Right renal cortex interstitium (tissue), 3 donors: ENCODE measurements at regions not wholly inside any gene's neighbourhood (a gene's known extent, or its start where the extent isn't known, plus 50 kb on each side); places are given as distances from the start of the nearest gene placed in this dataset.

ENCODE experiments used
- DNase-seq, 3 donors: peaks; one replicate each; pipeline ENCODE4 v3.0.0-alpha.2; 2013; ENCODE audit warnings: low read depth in 3 of 3, low spot score in 2 of 3

DNA sequence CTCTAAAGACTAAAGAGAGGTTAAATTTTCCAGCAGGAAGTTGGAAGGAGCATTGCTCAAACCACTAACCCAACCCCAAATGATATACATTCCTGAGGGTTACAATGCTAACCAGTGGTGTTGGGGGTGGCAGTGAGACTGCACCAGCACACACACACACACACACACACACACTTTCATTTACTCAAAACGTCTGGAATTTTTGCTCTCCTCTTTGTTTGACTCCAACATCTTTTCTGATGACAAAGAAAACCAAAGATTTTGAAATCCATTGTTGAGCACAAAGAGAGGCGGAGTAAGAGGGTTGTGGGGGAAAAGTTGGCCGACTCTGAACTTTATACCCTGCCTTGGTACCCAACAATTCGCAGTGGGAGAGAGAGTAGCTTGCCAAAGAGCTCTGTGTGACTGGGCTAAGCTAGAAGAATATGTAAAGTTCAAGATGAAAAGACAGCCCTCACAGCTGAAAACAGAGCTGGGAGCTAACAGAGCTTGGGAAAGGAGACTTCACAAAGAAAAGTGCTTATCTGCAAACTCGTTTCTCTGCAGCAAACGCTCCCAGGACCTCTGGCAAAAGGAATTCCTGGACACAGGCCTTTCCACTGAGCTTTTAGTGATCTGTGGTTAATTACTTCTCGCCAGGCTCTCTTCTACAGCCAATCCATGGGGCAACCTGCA, 426.0 kb upstream of the CDH11 start:
- DNase-seq: no peak

DNA sequence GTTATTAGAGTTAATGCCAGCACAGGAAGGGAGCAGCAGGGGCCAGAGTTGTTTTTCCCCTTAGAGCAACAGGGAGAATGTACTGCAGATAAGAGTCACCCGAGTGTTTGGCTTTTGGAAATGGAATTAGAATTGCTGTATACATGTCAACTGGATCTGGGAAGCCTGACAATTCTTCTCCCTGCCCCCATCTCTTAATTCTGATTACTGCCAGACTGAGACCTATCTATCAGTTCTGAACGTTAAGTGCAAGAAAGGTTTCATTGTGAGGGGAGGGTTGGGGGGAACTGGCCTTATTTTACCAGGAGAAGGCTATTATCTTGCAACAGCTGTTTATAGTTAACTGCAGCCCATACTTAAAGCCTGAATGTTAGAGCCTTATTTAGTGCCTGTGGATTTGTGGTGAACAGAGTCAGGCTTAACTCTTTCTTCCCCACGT, 424.5 kb upstream of the CDH11 start:
- DNase-seq: peak in 1 of 3 donors; percentile 41

DNA sequence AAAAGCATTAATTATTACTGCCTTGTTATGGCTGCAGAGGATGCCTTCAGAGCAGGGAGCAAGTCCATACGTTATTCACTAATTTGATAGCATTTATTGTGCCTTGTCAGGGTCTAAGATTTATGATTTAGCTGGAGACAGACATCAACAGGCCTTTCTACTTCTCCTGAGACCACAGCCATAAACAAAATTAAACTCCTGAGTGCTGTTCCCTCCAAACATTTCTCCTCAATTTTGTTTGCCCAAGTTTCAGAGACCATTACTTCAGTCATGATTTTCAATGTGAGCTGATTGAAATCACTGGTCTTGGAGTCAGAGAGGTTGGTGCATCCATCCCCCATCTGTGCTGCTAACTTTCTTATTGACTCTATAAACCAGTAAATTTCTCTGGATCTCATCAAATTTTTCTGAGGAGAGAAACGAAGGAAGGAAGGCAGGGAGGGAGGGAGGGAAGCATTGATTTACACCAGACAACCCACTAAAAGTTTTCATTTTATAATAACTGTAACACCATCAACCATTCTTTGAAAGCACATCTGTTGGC, 423.6 kb upstream of the CDH11 start:
- DNase-seq: no peak

DNA sequence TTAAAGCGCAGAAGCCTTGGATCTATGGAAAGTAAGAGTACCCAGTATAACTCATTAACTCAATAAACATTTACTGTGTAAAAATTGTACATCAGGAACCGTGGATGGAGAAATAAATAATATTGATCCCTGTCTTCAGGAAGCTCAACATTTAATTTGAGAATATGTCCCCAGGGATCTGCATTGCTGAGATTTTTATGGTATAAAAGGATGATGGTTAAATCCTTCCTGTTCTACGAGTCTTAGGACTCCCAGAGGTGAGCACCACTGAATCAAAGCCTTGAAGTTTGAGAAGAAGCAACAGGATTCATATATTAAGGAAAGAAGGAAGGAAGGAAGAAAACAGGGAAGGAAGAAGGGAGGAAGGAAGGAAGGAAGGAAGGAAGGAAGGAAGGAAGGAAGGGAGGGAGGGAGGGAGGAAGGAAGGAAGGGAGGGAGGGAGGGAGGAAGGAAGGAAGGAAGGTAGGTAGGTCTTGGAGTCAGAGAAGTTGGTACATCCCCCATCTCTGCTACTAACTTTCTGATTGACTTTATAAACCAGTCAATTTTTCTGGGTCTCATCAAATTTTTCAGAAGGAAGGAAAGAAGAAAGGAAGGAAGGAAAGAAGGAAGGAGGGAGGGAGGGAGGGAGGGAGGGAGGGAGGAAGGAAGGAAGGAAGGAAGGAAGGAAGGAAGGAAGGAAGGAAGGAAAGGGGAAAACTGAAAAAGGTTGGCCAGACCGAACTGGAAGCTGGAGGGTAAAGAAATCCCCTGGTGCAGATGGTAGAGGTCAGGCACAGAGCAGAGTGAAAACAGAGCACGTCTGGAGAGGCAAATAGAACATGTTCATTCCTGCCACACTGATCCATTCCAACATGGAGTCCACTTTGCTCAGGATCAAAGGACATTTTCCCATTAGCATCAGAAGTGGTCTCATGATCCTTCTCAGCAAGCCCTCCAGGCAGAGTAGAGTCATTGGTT, 422.2 kb upstream of the CDH11 start:
- no peak for DNase-seq

DNA sequence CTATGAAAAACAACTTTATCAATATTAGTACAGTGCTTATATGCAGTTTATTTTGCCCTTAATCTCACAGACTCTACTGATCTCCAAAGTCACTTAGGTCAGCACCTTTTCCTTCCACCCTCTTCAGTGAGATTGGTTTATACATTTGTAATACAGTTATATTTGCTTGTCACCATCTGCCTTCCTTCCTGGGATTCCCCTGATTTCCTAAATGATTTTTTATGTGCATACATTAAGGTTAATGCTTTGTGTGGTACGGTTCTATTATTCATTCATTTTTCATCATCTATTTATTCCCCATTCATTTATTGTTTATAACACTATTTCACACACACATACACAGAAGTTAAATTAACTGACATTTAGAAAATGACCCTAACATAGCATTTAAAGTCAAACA, 419.8 kb upstream of the CDH11 start:
- DNase-seq: no peak

DNA sequence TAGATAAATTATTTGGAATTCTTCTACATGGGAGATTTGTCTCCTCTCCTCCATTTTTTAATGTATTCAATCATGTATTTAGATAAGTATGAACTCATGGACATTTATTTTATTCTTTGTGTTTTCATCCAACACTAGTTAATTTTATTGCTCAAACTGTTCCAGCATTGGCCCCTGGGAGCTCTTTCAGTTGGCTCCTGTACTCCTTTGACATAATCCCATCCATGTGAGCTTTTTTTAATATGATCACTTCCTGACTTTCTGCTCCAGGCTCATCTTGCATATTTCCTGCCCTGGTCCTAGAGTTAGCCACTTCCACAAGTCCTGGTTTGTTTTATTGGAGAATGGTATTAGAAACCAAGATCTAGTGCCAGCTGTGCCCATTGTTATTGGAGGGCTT, 419.0 kb upstream of the CDH11 start:
- DNase-seq: no peak

DNA sequence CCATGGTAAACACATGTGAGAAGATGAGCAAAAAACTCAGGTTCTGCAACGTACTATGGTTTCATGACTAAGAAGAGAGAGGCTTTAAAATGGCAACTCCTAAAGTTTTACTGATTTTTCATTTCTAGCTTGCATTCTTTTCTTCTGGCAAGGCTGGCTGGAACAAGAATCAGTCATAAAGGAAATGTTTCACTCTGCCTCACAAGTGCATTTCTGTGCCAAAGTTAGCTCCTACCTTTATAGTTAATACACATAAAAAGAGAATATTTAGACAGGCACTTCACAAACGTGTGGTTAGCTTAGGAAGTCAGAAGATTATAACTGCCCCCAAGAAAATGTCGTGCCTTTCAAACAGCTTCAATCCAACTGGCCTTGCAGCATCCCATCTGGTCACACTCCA, 417.1 kb upstream of the CDH11 start:
- DNase-seq: no peak

DNA sequence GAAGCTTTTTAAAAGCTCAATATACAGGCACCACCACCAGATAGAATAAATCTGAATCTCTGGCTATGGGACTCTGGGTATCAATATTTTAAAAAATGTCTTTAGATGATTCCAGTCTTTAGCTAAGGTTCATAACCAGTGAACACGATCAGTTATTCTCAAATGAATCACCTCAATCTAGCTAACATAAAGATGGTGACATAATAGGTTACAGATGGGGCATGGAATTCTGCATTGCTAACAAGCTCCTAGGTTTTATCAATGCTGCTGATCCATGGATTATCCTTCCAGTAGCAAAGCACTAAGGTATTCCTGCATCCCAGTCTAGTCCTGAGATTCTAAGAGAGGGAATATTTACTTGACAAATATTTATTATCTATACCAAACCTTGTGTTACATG, 415.5 kb upstream of the CDH11 start:
- DNase-seq: no peak

DNA sequence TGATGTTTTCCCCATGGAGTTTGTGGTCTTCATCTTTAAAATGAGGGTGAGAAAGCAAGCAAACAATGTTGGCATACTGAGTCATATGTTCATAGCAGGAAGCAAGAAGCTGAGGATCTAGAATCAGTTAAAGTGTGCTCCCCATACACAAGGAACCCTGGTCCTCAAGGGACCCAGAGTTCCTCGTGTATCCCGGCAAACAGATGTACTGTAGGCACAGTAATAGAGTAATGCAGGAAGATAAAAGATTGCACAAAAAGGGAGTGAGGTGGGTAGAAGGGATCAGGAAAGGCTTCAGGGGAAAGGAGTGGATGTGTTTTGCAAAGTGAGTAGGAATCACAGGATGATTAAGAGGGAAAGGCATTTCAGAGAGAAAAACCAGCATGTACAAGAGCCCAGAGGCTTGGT, 412.3 kb upstream of the CDH11 start:
- no peak for DNase-seq

DNA sequence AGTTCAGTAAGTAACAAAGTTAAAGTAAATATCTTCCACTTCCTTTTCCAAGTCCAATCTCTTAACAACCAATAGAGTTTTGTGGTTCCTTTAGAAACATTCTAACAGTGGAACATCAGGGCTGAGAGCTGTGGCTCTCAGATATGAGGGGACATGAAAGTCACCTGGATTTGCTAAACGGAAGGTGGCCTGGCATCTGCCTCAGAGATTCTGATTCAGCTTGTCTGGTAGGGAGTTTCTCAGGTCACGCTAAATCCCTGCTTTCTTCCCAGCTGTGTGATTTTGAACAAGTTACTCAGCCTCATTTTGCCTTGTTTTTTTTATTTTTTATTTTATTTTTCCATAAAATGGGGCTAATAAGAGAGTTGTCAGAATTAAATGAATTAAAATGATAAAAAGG, 411.0 kb upstream of the CDH11 start:
- no peak for DNase-seq

DNA sequence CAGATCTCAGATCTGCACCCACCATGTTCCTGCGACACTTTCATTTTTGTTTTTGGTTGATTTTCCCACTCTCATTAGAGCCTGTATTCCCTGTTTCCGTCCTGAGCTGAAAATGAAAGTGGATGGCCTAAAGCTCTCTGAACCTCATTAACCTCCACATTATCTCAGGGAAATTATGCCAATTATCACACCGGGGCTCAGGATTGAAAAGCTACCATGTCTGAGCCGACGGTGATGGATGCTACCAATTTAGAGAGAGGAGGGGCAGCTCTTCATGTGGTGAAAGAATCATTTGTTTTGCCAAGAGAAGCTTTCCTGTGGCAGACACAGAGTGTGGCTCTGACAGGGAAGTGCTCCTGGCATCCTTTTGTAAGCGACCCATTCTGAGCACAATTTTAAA, 410.4 kb upstream of the CDH11 start:
- no peak for DNase-seq

DNA sequence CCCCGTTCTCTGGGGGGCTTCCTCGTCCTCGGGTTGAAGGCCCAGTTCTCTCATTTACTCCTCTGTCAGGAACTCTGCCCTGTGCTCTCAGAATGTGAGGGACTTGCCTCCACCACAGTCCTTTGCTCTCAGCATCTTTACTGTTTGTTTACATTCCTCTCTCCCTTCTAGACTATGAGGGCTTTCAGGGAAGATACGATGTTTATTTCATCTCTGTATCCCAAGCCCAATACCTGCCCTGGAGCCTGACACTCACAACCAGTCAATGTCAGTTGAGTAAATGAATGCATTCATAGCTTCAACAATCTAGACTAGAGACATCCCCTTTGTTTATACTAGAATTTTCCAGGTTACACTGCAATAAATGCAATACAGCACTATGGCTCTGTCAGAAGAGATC, 409.6 kb upstream of the CDH11 start:
- DNase-seq: no peak

DNA sequence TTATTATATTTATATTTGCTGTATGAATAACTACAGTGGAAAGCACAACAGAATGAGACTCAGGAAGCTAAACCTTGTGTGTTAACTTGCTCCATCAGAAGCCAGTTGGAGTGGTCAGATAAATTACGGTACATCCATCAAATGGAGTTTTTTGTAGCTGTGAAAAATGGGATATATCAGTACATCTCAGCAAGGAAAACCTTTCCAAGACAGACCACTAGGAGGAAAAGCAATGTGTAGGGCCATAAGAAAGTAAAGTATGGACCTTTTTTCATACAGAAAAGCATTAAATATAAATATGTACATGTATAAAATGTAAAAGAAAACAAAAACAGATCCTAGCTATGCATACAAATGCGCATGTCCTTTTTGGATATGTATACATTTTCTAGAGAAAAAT, 403.8 kb upstream of the CDH11 start:
- DNase-seq: no peak

DNA sequence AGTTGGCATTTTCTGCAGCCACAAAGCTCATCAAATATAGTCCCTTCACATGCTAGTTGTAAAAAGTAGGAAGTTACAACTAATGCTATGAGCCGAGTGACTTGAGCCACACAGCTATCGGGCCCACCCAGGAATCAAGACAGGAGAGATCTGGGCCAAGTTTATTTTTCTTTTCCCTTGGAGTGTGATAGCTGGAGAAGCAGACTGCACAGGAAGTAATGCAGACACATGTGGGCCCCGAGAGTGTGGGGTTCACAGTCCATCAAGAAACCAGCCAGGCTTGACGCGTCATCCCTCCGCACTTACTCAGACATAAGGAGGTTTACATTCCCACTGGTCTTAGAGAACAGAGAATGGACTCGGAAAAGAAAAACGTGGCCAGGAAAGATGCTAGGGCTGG, 403.1 kb upstream of the CDH11 start:
- DNase-seq: peak in 1 of 3 donors; percentile 39

DNA sequence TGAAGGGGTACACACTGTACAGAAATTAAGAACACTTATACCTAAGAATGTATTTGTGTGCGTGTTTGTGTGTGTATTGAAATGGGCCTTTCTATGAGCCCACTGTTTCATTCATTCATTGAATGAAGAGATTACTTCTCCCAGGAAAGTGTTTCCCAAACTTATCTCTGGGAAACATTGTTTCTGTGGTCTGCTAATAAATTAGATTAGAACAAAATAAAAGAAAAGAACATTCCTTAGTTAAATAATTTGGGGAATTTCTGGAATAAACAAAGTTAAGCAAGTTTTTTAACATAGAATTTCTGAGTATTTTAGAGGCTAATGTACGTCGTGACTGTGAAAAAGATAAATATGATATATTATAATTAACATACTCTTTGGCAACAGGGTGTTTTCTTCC, 402.4 kb upstream of the CDH11 start:
- no peak for DNase-seq

DNA sequence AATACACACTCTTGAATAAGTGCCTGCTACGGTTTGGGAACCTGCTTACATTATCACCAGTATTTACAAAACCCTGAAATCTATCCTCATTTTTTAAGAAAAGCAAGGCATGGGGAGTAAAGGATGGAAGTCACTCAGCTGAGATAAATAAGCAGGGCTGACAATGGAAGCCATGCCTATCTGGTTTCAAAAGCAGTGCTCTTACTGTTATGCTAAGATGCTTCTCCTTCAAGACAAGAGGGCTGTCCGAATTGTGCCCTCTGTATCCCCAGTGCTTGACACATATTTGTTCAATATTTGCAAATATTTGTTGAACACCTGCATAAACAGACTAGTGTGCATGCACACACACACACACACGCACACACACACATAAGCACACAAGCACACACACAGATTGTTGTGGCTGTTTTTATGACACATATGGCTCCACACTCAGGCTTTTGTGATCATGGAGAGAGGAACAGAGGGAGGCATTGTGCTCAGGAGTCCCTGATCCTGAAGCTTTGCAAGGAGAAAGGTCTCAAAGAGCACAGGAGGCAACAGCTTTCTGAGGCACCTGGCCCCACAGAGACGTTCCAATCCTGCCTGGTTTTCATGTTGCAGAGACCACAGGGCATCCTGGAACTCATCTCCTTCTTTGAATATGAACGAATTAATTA, 401.6 kb upstream of the CDH11 start:
- no peak for DNase-seq

DNA sequence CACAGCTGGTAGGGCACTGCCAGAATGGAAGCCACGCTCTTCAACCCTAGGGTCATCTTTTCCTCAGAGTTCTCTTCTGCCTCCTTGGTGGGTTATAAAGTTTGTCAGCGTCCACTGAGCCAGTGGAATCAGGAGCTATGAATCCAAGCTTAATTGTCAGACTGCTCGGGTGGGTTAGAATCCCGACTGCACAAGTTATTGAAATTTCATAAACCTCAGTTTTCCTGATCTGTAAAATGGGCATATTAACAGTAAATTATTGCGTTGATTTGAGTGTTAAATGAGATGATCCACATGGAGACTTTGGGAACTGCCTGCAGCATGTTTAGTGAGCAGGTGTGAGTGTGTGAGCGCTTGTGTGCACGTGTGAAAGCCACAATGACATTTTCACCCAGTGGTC, 400.5 kb upstream of the CDH11 start:
- no peak for DNase-seq

DNA sequence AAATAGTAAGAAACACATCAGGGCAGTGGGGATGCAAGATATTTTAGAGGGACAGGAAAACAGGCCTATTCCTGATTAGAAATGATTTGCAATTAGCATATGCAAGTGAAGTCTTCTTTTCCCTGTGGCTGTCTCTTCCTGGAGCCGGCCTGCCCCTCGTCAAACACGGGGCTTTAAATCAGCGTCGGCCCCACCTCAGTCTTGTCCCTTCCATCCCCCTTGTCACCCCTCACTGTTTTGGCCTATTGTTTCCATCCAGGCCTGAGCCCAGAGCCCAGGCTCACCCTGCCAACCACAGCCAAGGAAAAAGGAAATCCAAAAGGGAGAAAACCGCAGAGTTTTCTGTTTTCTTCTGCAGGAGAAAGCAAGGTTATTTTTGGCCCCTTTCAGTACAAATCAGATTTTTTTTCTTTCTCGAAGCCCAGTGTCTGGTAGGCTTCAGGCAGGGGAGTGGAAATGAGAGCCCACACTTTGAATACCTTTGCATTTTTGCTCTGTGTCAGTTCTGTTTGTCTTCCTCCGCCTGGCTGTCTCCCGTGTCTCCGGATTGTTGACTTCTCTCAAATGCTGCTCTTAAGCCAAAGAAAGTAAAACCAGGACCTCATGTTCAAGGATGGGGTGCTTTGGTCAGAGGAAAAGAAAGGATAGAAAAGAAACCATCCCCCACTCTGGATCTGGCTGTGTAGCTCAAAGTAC, 399.9 kb upstream of the CDH11 start:
- DNase-seq: no peak

DNA sequence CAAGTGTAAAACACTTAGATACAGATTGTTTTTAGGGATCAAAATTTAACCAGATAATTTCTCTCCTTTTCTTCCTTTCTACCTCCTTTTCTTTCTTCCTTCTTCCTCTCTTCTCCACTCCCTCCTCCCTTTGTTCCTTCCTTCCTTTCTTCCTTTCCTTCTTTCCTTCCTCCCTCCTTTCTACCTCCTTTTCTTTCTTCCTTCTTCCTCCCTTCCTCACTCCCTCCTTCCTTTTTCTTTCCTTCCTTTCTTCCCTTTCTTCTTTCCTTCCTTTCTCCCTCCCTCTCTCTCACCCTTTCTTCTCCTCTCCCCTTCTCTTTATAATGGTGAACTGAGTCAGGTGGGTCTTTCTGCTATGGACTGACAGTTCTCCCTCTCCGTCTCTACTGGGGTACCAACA, 397.5 kb upstream of the CDH11 start:
- DNase-seq: no peak

DNA sequence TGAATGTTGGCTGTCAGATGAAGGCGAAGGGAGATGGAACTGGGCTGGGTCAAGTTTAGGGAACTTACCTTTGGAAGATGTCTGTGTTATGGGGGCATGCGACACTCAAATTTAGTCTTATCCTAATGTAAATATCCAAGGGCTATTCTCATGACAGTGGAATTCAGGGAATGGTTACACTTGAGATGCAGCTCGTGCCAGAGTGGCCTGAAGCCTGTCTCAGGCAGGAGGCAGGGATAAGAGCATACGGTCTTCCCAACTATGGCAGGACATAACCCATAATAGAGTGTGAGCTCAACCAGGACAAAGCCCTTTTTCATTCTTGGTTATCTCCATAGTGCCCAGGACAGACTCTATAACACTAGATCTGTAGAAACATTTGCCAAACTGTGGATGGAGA, 393.3 kb upstream of the CDH11 start:
- DNase-seq: no peak

DNA sequence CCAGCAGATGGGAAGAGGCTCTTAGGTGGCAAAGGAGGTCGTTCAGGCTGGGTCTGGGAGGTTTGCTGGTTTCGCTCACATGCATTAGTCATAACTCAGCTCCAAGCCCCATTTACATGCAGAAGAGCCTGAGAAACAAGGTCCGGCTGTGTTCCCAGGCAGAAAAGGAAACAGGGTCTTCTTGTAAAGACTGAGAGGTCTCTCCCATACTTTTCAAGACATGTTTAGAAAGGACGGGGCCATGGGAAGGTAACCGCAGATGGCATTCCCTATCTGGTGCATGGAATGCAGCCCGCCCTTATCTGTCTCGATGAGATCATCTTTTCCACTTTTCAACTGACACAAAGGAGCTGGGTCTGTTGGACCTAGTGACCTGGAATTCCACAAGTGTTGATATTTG, 389.0 kb upstream of the CDH11 start:
- no peak for DNase-seq
